Mammary epithelial cell (primary cell): ENCODE measurements at regions not wholly inside any gene's neighbourhood (a gene's known extent, or its start where the extent isn't known, plus 50 kb on each side); places are given as distances from the start of the nearest gene placed in this dataset.

Source experiments
- EZH2 ChIP-seq: IDR thresholded peaks from 2 replicates; pipeline ENCODE4 v1.6.1; 2012; ENCODE audit warnings: low read length, inconsistent platforms, borderline replicate concordance
- TF ChIP-seq, protein P1 (sequence below), 2 donors: IDR thresholded peaks in 1 of 2; conservative IDR thresholded peaks in 1 of 2; 2 replicates each; pipeline ENCODE4 v1.5.1; 2011 to 2012; ENCODE audit warnings: inconsistent platforms in 2 of 2, low read length in 2 of 2, mild to moderate bottlenecking in 2 of 2, control low read depth in 1 of 2, low read depth in 1 of 2; ENCODE audit not compliant: insufficient read depth in 1 of 2; ENCODE audit errors: extremely low read depth in 1 of 2

DNA sequence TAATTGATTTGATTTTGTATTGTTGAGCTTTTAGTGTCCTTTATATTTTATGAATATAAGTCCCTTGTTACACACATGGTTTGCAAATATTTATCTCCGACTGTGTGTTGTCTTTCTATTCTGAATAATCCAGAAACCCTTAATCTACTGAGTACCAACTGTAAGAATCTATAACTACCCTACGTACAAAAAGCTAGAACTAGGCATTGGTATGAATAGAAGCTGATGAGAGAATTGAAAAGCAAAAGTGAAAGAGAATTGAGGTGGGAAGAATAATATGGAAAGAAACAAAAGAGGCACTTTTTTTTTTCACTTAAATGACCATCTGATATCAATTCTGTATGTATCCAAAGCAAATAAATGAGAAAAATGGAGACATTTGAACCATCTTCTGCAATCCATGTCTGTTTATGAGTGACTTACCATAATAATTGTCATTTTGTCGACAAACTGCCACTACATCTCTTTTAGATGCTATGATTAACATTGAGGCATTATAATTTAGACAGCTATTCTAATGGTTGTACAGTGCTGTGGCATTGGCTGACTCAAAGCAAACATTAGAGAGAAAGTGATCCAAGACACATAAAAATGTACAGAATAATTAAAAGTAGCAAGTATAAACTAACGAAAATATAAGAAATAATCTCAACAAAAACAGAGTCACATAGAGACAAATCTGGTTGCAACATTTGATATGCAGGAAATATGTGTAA is 1516.6 kb upstream of the AGA start:
- TF ChIP-seq, protein P1, sequence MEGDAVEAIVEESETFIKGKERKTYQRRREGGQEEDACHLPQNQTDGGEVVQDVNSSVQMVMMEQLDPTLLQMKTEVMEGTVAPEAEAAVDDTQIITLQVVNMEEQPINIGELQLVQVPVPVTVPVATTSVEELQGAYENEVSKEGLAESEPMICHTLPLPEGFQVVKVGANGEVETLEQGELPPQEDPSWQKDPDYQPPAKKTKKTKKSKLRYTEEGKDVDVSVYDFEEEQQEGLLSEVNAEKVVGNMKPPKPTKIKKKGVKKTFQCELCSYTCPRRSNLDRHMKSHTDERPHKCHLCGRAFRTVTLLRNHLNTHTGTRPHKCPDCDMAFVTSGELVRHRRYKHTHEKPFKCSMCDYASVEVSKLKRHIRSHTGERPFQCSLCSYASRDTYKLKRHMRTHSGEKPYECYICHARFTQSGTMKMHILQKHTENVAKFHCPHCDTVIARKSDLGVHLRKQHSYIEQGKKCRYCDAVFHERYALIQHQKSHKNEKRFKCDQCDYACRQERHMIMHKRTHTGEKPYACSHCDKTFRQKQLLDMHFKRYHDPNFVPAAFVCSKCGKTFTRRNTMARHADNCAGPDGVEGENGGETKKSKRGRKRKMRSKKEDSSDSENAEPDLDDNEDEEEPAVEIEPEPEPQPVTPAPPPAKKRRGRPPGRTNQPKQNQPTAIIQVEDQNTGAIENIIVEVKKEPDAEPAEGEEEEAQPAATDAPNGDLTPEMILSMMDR (conservative IDR thresholded peaks at IDR 0.05 in 1 of 2, IDR thresholded peaks at IDR 0.05 in 1 of 2; ENCODE audit: extremely low read depth in 1 of 2, insufficient read depth in 1 of 2, low read depth in 1 of 2, low read length in 2 of 2), result no peak
- TF ChIP-seq EZH2, result no peak
